Stimulated activated memory B cell treated with anti-CD40 and anti-IgM and Interleukin-4, amounts not matched to agents 10 μg/mL and 1 μg/mL and 100 μg/mL, for 72 hours (primary cell): ENCODE measurements at regions not wholly inside any gene's neighbourhood (a gene's known extent, or its start where the extent isn't known, plus 50 kb on each side); places are given as distances from the start of the nearest gene placed in this dataset.
"Not testable (repeated sequence)": the region's sequence is repeated elsewhere in the genome, so short reads cannot be mapped to it uniquely, and the experiment has no call there.

ENCODE experiments used
- ATAC-seq: fragments of 150-1000 bp; cut with Tn5 transposase; 2 replicates; pipeline ENCODE4 v1.10.0; 2021
- H3K27ac Mint-ChIP-seq: one replicate; pipeline ENCODE4 v1.8.0; 2022; ENCODE audit warnings: mild to moderate bottlenecking, mixed read lengths
- H3K27me3 Mint-ChIP-seq: one replicate; pipeline ENCODE4 v1.8.0; 2022; ENCODE audit warnings: mixed read lengths
- H3K36me3 Mint-ChIP-seq: one replicate; pipeline ENCODE4 v1.8.0; 2022; ENCODE audit warnings: mixed read lengths
- H3K4me1 Mint-ChIP-seq: one replicate; pipeline ENCODE4 v1.8.0; 2022; ENCODE audit warnings: mixed read lengths
- H3K4me3 Mint-ChIP-seq: one replicate; pipeline ENCODE4 v1.8.0; 2022; ENCODE audit warnings: mild to moderate bottlenecking, moderate library complexity, mixed read lengths
- H3K9me3 Mint-ChIP-seq: one replicate; pipeline ENCODE4 v1.8.0; 2022; ENCODE audit warnings: mixed read lengths

GRCh38 chr11:96798445-96798844, 408.6 kb downstream of the JRKL start:
- H3K4me1 Mint-ChIP-seq = no peaks in the 10 kb centered on the region
- H3K27ac Mint-ChIP-seq = no peak overlapping the region
- no peaks in the 10 kb centered on the region for H3K27me3 Mint-ChIP-seq
- no peaks in the 10 kb centered on the region for H3K9me3 Mint-ChIP-seq
- no peak overlapping the region for H3K4me3 Mint-ChIP-seq
- H3K36me3 Mint-ChIP-seq = no peaks in the 10 kb centered on the region
- ATAC-seq = no peak

- no peak for ATAC-seq
- Mint-ChIP-seq H3K4me3 (no peak overlapping the region), H3K36me3 (no peaks in the 10 kb centered on the region), H3K4me1 (no peaks in the 10 kb centered on the region), H3K27ac (no peak overlapping the region), H3K27me3 (no peaks in the 10 kb centered on the region), H3K9me3 (peaks cover 6% of the 10 kb centered on the region)
Measured at GRCh38 chr11:96815236-96815635, 425.4 kb downstream of the JRKL start.

GRCh38 chr11:96817482-96818399, 427.9 kb downstream of the JRKL start:
- Mint-ChIP-seq H3K4me3 (no peak overlapping the region), H3K4me1 (no peaks in the 10 kb centered on the region), H3K9me3 (peaks cover 6% of the 10 kb centered on the region)

GRCh38 chr11:96827164-96827563, 437.4 kb downstream of the JRKL start:
- Mint-ChIP-seq H3K36me3 (no peaks in the 10 kb centered on the region), H3K9me3 (peaks cover 6% of the 10 kb centered on the region), H3K27ac (no peak overlapping the region), H3K4me3 (no peak overlapping the region), H3K27me3 (no peaks in the 10 kb centered on the region), H3K4me1 (no peaks in the 10 kb centered on the region)
- no peak for ATAC-seq

More at GRCh38 chr11:96817482-96818399, 427.9 kb downstream of the JRKL start:
- Mint-ChIP-seq H3K27me3 (no peaks in the 10 kb centered on the region), H3K27ac (no peak overlapping the region), H3K36me3 (no peaks in the 10 kb centered on the region)
- no peak for ATAC-seq

GRCh38 chr11:96841792-96842191, 452.0 kb downstream of the JRKL start:
- Mint-ChIP-seq H3K27me3 (no peaks in the 10 kb centered on the region), H3K9me3 (peaks cover 4% of the 10 kb centered on the region), H3K4me1 (no peaks in the 10 kb centered on the region), H3K4me3 (no peak overlapping the region), H3K36me3 (no peaks in the 10 kb centered on the region), H3K27ac (no peak overlapping the region)
- no peak for ATAC-seq

GRCh38 chr11:96842731-96843130, 452.9 kb downstream of the JRKL start:
- H3K4me1 Mint-ChIP-seq = no peaks in the 10 kb centered on the region
- no peak for ATAC-seq
- H3K9me3 Mint-ChIP-seq = peaks cover 4% of the 10 kb centered on the region
- no peaks in the 10 kb centered on the region for H3K36me3 Mint-ChIP-seq
- no peaks in the 10 kb centered on the region for H3K27me3 Mint-ChIP-seq
- H3K4me3 Mint-ChIP-seq = no peak overlapping the region
- H3K27ac Mint-ChIP-seq = no peak overlapping the region

- Mint-ChIP-seq H3K4me3 (no peak overlapping the region), H3K27ac (no peak overlapping the region), H3K9me3 (peaks cover 4% of the 10 kb centered on the region), H3K36me3 (no peaks in the 10 kb centered on the region), H3K27me3 (no peaks in the 10 kb centered on the region), H3K4me1 (no peaks in the 10 kb centered on the region)
- no peak for ATAC-seq
Measured at GRCh38 chr11:96854425-96854824, 464.6 kb downstream of the JRKL start.

GRCh38 chr11:96861722-96862121, 471.9 kb downstream of the JRKL start:
- H3K36me3 Mint-ChIP-seq, H3K4me3 Mint-ChIP-seq: not testable (repeated sequence)
- H3K9me3 Mint-ChIP-seq = peaks cover 21% of the 10 kb centered on the region

GRCh38 chr11:96863520-96863919, 473.7 kb downstream of the JRKL start:
- Mint-ChIP-seq H3K36me3 (no peaks in the 10 kb centered on the region), H3K27me3 (no peaks in the 10 kb centered on the region), H3K27ac (no peak overlapping the region), H3K4me3 (no peak overlapping the region), H3K9me3 (peaks cover 16% of the 10 kb centered on the region), H3K4me1 (no peaks in the 10 kb centered on the region)
- ATAC-seq = peak; percentile 39

More at GRCh38 chr11:96861722-96862121, 471.9 kb downstream of the JRKL start:
- not testable (repeated sequence) for H3K4me1 Mint-ChIP-seq, ATAC-seq, H3K27ac Mint-ChIP-seq, H3K27me3 Mint-ChIP-seq

- ATAC-seq = no peak
- Mint-ChIP-seq H3K9me3 (peaks cover 19% of the 10 kb centered on the region), H3K27ac (no peak overlapping the region), H3K36me3 (no peaks in the 10 kb centered on the region), H3K4me3 (no peak overlapping the region), H3K27me3 (no peaks in the 10 kb centered on the region), H3K4me1 (no peaks in the 10 kb centered on the region)
Measured at GRCh38 chr11:96865020-96865419, 475.2 kb downstream of the JRKL start.

- no peak for ATAC-seq
- Mint-ChIP-seq H3K27me3 (no peaks in the 10 kb centered on the region), H3K9me3 (peaks cover 3% of the 10 kb centered on the region), H3K27ac (no peak overlapping the region), H3K4me1 (no peaks in the 10 kb centered on the region), H3K36me3 (no peaks in the 10 kb centered on the region), H3K4me3 (no peak overlapping the region)
Measured at GRCh38 chr11:96869207-96869606, 479.4 kb downstream of the JRKL start.

- Mint-ChIP-seq H3K9me3 (peaks cover 2% of the 10 kb centered on the region), H3K27ac (no peak overlapping the region), H3K4me3 (no peak overlapping the region), H3K4me1 (no peaks in the 10 kb centered on the region), H3K27me3 (no peaks in the 10 kb centered on the region), H3K36me3 (no peaks in the 10 kb centered on the region)
- ATAC-seq = no peak
Measured at GRCh38 chr11:96875712-96876111, 485.9 kb downstream of the JRKL start.

- Mint-ChIP-seq H3K27me3 (no peaks in the 10 kb centered on the region), H3K4me3 (no peak overlapping the region), H3K36me3 (no peaks in the 10 kb centered on the region), H3K9me3 (peaks cover 4% of the 10 kb centered on the region), H3K4me1 (no peaks in the 10 kb centered on the region), H3K27ac (no peak overlapping the region)
- no peak for ATAC-seq
Measured at GRCh38 chr11:96878299-96879051, 488.7 kb downstream of the JRKL start.

GRCh38 chr11:96882622-96883021, 492.8 kb downstream of the JRKL start:
- not testable (repeated sequence) for H3K9me3 Mint-ChIP-seq, H3K4me3 Mint-ChIP-seq, H3K27ac Mint-ChIP-seq, H3K4me1 Mint-ChIP-seq, H3K36me3 Mint-ChIP-seq, ATAC-seq, H3K27me3 Mint-ChIP-seq

GRCh38 chr11:96885405-96885804, 495.6 kb downstream of the JRKL start:
- ATAC-seq = no peak
- H3K27ac Mint-ChIP-seq = no peak overlapping the region
- no peak overlapping the region for H3K4me3 Mint-ChIP-seq
- no peaks in the 10 kb centered on the region for H3K4me1 Mint-ChIP-seq
- H3K27me3 Mint-ChIP-seq = no peaks in the 10 kb centered on the region
- no peaks in the 10 kb centered on the region for H3K36me3 Mint-ChIP-seq
- peaks cover 2% of the 10 kb centered on the region for H3K9me3 Mint-ChIP-seq

GRCh38 chr11:96885912-96886311, 496.1 kb downstream of the JRKL start:
- H3K27me3 Mint-ChIP-seq = no peaks in the 10 kb centered on the region
- peaks cover 2% of the 10 kb centered on the region for H3K9me3 Mint-ChIP-seq
- no peaks in the 10 kb centered on the region for H3K4me1 Mint-ChIP-seq
- no peak overlapping the region for H3K4me3 Mint-ChIP-seq
- ATAC-seq = no peak
- H3K36me3 Mint-ChIP-seq = no peaks in the 10 kb centered on the region
- no peak overlapping the region for H3K27ac Mint-ChIP-seq
